NCI-H1105 (cell line): ENCODE measurements at regions not wholly inside any gene's neighbourhood (a gene's known extent, or its start where the extent isn't known, plus 50 kb on each side); places are given as distances from the start of the nearest gene placed in this dataset.
"Not testable (repeated sequence)": the region's sequence is repeated elsewhere in the genome, so short reads cannot be mapped to it uniquely, and the experiment has no call there.

Experiments used
- DNase-seq: peaks from one replicate; lab custom pipeline; 2025; lab: John Stamatoyannopoulos, UW

DNA sequence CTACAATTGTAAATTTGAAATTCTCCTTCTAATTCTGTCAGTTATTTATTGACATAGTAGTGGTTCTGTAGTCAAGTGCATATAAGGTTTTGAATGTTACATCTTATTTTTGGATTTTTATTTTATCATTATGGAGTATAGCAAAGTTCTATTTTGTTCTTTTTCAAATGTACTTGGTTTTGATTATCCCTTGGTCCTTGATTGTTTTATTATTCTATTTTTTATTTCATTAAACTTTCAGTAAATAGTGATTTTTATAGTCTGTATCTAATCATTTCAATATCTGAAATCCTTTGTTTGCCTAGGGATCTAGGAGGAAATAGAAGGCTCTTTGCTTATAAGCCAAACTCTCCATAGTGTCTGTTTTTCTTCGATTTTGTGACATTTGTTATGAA is 87.8 kb downstream of the HFE start:
- no peak for DNase-seq

DNA sequence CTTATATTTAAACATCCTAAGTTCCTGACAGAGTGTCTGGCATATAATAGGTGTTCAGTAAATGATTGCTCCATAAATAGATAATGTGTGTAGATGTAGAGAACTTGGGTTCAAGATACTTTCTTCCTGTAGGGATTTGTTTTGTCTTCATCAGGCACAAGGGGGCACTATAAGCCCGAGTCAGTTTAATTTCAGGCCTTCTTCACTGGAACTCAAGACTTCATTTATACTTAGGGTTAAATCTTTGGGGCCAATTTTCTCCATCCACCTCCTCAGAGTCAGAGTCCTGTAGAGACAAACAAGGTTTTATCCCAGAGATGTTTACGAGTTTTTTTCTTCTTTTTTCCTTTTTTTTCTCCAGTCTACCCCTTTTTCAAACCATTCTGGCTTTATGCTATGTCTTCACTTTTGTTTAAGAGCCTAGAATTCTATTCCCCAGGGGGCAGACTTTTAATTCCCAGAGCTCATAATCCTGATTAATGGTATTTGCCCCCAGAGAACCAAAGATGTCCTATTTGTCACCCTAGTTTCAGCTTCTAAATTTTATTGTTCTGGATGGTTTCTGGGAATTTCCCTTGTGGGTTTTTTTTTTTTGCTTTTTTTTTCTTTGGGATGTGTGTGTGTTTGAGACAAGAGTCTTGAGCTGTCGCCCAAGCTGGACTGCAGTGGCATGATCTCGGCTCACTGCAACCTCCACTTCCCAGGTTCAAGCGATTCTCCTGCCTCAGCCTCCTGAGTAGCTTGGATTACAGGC is 88.4 kb downstream of the HFE start:
- no peak for DNase-seq

DNA sequence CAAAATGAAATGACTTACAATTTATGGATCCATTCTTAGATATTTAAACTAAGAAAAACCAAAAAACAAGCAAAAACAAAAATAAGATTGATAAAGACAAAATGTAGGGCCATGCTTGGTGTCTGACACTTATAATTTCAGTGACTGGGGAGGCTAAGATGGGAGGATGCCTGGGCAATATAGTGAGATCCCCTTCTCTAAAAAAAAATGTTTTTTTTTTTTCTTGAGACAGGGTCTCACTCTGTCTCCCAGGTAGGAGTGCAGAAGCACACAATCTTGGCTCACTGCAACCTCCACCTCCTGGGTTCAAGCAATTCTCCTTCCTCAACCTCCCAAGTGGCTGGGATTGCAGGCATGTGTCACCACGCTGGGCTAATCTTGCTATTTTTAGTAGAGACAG is 92.4 kb downstream of the HFE start:
- no peak for DNase-seq

DNA sequence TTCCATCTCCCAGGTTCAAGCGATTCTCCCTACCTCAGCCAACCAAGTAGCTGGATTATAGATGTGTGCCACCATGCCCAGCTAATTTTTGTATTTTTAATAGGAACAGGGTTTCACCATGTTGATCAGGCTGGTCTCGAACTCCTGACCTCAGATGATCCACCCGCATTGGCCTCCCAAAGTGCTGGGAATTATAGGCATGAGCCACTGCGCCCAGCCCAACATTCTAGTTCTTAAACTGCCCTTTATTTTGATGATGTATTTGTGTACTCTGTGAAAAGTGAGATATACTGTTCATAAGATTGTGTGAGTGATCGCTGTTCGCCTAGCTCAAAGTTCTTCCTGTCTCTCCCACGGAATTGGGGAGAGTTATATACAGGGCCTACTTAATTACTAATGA is 93.1 kb downstream of the HFE start:
- no peak for DNase-seq

DNA sequence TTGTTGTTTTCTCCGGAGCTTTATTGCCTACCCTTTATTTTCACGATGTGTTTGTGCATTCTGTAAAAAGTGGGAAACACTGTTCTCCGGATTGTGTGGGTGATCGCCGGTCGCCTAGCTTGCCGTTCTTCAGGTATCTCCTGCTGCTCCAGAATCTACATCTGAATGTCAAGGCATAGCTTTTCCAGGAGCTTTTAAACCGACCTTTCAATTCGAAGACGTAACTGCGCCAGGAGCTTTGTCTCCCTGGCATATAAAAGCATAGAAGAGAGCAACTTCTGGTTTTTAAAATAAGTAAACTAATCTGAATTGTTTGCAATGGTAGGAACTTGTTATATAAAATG is 96.0 kb downstream of the HFE start:
- no peak for DNase-seq

DNA sequence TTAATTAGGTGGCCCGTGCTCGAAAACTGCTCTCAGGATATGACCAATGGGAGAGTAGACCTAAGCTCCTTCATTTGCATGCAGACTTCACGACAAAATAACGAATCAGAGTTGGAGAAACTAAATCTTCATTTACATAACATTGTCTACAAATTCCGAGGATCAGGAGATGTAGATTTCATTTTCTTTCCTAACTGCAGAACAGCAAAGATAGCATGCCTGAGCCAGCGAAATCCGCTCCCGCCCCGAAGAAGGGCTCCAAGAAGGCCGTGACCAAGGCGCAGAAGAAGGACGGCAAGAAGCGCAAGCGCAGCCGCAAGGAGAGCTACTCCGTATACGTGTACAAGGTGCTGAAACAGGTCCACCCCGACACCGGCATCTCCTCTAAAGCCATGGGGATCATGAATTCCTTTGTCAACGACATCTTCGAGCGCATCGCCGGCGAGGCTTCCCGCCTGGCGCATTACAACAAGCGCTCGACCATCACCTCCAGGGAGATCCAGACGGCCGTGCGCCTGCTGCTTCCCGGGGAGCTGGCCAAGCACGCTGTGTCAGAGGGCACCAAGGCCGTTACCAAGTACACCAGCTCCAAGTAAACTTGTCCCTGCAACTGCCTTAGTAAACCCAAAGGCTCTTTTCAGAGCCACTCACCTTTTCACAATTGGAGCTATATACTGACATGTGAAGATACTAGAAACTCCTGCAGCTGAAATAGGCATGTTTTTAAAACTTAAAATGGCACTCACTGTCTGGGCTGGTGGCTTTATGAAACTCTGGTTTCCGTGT is 96.5 kb downstream of the HFE start:
- DNase-seq, result peak; percentile 85

DNA sequence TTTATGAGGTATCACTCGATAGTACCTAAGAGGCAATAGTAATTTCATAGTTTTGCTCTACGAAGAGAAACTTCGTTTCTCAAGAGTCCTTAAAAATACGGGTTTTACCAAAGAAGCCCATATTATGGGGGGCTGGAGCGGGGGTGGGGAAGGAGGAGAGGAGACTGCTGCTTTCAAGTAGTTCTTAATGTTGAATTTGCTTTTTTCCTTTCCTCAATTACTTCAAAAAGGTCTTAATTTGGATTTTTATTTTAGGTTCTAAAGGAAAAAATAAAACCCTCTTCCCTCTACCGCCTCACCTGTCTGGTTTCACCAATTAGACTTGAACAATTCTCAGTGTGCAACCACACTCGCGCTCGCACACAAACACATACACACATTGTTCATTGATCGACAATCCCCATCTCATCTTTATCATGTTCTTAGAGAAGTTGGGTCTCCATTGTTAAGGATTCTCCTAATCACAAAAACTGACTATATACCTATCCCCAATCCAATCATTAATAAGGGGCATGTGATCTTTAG is 97.2 kb downstream of the HFE start:
- no peak for DNase-seq

DNA sequence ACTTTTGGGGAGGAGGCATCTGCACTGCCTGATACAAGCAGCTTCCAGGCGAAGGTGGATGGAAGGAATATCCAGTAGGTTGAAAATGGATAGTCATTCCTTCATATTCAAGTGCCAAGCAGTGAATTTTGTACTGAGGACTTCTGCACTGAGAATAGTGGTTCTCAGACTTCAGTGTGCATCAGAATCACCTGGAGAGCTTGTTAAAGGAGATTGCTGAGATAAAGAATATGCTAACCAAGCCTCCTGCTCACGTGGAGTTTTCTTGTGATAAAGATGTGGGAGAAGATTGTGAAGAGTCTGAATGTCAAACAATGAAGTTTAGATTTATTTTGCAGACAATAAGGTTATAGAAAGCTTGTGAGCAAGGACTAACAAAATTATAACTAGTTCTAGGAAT is 97.8 kb downstream of the HFE start:
- no peak for DNase-seq

DNA sequence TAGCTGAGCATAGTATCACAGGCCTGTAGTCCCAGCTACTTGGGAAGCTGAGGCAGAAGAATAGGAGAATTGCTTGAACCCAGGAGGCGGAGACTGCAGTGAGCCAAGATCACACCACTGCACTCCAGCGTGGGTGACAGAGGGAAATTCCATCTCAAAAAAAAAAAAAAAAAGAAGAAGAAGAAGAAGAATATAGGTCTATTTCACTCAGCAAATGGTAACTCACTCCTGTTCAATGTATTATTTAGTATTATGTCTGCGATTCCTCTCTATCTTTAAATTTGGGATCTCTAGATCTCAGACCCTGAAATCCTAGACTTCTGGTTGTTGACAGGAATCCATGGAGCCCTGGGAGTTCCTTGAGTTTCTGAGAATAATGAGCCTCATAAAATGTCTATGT is 98.6 kb downstream of the HFE start:
- no peak for DNase-seq

DNA sequence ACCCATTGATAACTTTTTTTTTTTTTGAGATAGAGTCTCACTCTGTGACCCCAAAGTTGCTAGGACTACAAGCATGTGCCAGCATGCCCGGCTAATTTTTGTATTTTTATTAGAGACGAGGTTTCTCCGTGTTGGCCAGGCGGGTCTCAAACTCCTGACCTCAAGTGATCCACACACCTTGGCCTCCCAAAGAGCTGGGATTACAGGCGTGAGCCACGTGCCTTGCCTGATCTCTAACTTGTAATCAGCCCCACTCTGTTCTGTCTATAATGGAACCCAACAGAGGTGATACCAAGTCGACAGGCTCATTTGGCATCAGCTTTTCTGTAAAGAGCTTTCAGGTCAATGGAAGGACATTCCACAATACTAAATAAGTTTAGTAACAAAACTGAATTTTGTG is 99.4 kb downstream of the HFE start:
- no peak for DNase-seq

DNA sequence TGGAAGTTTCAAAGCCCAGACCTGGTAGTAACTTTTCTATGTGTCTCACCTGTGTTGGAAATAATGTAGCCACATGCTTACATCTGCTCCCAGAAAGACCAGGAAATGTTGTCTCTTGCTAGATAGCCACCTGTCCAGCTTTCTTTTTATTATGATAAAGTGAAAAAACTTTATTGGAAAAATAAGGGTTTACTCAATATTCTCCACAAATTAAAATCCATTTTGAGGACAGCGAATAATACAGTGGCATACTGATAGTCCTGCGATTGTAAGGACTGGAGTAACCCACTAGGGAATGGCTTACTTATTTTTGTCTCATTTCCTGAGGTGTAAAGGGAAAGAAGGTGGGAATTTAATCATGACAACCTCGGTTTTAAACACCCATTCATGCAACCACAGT is 100.1 kb downstream of the HFE start:
- no peak for DNase-seq

DNA sequence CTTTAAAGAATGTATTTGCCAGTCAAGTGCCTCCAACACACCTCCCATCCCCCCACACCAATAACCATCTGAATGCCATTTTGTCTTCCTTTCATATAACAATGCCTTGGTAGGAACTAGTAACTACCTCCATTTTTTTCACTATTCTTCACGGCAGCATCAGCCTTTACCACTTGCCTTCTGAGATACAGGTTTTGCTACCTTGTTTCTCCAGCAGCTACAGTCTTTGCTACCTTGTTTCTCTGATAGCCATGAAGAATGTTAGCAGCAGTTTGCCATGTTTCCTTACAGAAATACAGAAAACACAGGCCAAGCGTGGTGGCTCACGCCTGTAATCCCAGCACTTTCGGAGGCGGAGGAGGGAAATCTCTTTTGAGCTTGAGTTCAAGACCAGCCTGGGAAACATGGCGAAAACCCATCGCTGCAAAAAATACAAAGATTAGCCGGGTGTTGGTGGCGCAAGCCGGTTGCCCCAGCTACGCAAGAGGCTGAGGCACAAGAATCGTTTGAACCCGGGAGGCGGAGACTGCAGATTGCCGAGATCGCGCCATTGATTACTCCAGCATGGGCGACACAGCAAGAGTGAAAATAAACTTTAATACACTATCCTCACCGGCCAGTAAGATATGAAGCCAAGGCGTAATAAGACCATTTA is 100.9 kb downstream of the HFE start:
- DNase-seq, result peak; percentile 40

DNA sequence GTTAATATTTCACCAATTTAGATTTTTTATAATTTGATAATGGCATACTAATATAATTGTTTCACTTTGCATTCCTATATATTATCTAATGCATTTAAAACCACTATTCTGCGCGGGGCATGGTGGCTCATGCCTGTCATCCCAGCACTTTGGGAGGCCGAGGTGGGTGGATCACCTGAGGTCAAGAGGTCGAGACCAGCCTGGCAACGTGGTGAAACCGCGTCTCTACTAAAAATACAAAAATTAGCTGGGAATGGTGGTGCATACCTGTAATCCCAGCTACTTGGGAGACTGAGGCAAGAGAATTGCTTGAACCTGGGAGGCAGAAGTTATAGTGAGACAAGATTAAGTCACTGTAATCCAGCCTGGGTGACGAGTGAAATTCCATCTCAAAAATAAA is 104.3 kb downstream of the HFE start:
- not testable (repeated sequence) for DNase-seq

DNA sequence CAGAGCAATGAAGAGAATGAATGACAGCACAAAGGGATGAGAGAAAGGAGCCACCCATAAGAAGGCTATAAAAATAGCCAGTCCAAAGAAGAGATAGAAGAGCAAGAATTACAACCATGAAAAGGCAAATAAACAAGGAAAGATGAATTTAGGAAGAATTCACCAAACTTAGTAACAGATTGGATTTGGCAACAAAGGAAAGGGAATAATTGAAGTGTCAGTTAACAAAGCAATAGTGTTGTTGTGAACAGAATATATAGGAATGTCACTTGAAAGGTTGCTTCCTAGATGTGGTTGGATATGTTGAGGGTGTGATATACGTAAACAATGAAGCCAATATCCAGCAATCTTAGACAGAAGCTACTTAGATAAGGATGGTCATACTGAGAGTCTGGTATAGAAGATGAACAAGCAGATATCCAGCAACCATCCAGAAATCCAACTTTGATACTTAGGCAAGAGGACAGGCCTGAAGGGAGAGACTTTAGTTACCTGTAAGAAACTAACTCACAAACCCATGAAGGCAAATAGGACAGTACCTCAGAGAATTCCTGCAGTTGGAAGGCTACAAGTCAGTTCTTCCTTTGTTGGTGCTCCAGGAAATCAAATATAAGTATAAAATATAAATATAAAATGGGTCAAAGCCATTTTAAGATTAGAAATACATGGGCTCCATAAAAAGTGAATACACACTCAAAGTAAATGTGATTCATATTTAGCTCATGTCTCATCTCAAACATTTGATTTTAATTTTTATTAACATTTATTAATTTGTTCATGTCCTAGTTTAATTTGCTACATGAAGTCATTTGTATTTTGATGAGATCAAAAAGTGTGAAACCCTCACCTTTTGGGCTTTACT is 106.5 kb downstream of the HFE start:
- DNase-seq, result no peak

DNA sequence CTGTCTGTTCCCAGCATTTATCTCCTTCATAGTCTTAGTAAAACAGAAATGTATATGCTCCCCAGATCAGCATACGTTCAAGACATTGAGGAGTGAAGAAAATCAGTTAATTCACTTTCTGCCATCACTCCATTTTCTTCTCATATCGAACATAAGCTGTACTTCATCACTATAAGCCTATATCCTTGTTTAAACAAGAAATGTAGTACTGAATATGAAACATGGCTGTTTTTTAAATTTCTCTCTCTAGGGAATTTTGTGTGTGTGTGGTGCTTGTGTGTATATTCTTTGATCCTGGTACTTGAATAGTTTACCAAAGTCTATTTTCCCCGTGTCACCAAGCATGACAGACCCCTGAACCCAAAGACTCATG is 107.1 kb downstream of the HFE start:
- no peak for DNase-seq

DNA sequence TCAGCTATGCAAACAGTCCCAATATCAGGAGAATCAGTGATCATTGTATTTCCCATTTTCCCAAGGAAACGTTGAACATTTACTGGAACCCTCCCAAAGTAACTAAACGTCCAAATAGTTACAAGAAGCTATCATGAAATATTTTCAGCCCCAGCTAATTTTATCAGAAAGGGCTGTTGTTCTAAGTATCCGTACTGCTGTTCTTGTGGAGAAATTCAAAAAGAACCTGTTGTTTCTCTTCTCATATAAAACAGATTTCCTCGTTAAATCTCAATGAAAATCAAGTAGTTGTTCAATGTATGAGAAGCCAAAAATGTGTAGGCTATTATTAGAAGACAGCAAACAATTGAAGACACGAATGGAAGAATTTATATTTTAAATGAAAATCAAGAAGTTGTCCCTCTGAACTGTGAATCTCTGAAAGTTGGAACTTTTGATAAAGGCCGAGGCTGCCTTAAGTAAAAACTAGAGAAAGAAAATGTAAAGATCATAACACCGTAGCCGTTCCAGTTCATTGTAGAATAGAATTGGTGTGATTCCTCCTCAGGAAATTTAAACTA is 107.7 kb downstream of the HFE start:
- DNase-seq, result no peak

DNA sequence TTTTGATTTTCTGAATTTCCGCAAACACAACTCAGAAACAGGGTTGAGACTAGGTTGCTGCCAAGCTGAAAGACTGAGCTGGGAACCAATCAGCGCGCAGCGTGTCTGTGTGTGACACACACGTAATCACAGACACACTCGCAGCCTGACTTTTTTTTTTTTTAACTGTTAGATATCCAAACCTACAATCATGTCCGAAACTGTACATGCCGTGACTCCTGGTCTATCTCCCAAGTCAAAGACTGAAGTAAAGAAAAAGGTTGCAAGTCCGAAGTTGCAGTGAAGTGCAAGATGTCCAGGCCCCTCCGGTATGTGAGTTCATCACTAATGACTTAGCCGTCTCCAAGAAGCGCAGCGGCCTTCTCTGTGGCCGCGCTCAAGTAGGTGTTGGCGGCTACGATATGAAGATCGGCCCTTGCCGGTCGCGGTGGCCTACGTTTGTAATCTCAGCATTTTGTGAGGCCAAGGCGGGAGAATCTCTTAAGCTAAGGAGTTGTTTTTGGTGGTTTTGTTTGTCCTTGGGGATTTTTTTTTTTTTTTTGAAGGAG is 108.2 kb downstream of the HFE start:
- DNase-seq, result no peak

DNA sequence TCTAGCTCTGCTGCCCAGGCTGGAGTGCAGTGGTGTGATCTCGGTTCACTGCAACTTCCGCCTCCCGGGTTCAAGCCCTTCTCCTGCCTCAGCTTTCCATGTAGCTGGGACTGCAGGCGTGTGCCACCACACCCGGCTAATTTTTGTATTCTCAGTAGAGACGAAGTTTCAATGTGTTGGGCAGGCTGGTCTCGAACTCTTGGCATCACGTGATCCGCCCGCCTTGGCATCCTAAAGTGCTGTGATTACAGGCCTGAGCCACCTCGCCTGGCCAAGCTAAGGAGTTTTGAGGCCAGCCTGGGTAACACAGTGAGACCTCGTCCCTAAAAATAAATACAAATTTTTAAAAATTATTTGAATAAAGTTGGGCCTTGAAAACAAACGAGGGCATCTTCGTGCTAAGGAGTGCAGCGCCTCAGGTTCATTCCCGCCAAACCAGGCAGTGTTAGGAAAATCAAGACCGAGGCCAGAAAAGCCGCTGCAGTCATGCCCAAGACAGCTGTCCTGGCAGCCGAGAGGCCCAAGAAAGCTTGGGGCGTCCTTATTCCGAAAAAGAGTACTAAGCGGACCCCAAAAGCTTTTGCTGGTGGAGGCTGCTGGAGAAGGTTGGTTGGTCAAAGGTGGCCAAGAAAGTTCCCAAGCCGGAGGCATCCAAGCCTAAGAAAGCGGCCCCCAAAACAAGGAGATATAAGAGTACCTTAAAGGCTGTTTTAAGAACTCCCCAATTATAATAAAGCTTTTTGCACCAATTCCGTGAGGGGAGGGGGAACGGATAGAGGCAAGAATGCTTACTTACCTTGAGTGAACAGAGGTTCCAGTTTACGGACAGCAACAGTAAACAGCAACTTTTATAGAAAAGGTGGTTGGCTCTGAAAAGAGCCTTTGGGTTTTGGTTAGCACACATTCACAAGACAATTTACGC is 109.0 kb downstream of the HFE start:
- DNase-seq, result no peak

DNA sequence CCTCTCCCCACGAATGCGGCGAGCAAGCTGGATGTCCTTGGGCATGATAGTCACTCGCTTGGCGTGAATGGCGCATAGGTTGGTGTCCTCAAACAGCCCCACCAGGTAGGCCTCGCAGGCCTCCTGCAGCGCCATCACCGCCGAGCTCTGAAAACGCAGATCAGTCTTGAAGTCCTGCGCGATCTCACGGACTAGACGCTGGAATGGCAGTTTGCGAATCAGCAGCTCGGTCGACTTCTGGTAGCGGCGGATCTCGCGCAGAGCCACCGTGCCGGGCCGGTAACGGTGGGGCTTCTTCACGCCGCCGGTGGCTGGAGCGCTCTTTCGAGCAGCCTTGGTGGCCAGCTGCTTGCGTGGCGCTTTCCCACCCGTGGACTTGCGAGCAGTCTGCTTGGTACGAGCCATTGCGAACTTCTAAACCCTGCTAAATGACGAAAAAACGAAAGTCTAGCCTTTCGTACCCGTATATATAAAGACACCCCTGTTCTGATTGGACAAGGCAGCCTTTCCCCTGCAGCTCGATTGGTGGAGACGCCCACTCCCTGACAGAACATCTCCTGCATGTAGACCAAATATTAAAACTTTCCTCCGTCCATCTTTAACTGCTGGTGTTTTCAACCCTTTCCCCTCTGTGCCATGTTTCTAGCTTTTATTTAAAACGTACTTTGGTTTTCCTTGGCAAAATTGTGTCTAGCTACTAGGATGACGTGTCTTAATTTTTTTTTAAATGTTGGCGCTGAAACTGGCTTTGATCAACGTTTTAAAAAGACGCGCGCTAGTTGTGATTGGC is 109.8 kb downstream of the HFE start:
- peak; percentile 86 for DNase-seq

DNA sequence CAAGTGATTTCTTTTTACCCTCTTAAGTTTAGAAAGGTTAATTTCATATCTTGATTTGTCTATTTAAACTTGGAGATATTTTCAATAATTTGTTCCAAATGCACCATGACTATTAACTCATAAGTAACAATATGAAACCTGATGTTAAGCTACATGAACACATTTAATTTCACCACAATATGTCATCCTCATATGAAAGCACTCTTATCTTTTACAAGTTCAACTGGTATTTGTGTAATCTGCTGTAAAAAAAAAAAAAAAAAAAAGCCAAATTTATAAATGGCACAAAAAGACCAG is 110.4 kb downstream of the HFE start:
- no peak for DNase-seq
